SK-N-SH (cell line): ENCODE measurements at regions not wholly inside any gene's neighbourhood (a gene's known extent, or its start where the extent isn't known, plus 50 kb on each side); places are given as distances from the start of the nearest gene placed in this dataset.

Source experiments
- CTCF ChIA-PET: fragments of 300-600, 350-600 bp; formaldehyde crosslinking; extraction: SDS; loops from one replicate; lab custom pipeline; 2021; lab: Yijun Ruan, JAX
- POLR2A ChIA-PET: fragments of 350-600 bp; sonication (Branson Sonifier 250); formaldehyde crosslinking; extraction: SDS; loops from one replicate; lab custom pipeline; 2020; ENCODE audit warnings: antibody characterized with exemption, inconsistent platforms; lab: Yijun Ruan, JAX
- DNase-seq: peaks from one replicate; pipeline ENCODE4 v3.0.0; 2012
- H2AFZ ChIP-seq: fragments of 200-600 bp; sonication (generic); 2 replicates; pipeline ENCODE4 v1.8.1; 2016; ENCODE audit warnings: antibody characterized with exemption, mild to moderate bottlenecking, low read depth
- H3F3A ChIP-seq: fragments of 200-600 bp; sonication (generic); replicated peaks from 2 replicates; pipeline ENCODE3; 2016; ENCODE audit warnings: antibody characterized with exemption, mild to moderate bottlenecking; ENCODE audit not compliant: insufficient read depth
- H3K27ac ChIP-seq, 2 experiments: fragments of 200-500 bp in 1 of 2; fragments of 200-600 bp in 1 of 2; sonication (Bioruptor generic) in 1 of 2; sonication (generic), shearing (Covaris generic) in 1 of 2; 2 replicates each; pipeline versions ENCODE4 v1.5.1 to v1.6.1; 2014 to 2016; ENCODE audit warnings: low read depth in 2 of 2, inconsistent platforms in 1 of 2, low read length in 1 of 2, mild to moderate bottlenecking in 1 of 2, mixed read lengths in 1 of 2
- H3K27me3 ChIP-seq: fragments of 200-600 bp; sonication (generic), shearing (Covaris generic); 2 replicates; pipeline ENCODE4 v1.6.1; 2016; ENCODE audit warnings: mixed run types; ENCODE audit not compliant: insufficient read depth
- H3K36me3 ChIP-seq, 2 experiments: fragments of 200-500 bp in 1 of 2; fragments of 200-600 bp in 1 of 2; sonication (Bioruptor generic) in 1 of 2; sonication (generic) in 1 of 2; replicated peaks in 1 of 2; 2 replicates each; pipeline versions ENCODE3 to v1.5.1; 2014 to 2016; ENCODE audit warnings: low read length in 1 of 2, mild to moderate bottlenecking in 1 of 2; ENCODE audit not compliant: insufficient read depth in 2 of 2, control insufficient read depth in 1 of 2
- H3K4me1 ChIP-seq, 2 experiments: fragments of 200-500 bp in 1 of 2; fragments of 200-600 bp in 1 of 2; sonication (Bioruptor generic) in 1 of 2; sonication (generic), shearing (Covaris generic) in 1 of 2; 2 replicates each; pipeline versions ENCODE4 v1.5.1 to v1.6.1; 2014 to 2016; ENCODE audit warnings: low read depth in 1 of 2, low read length in 1 of 2, mixed run types in 1 of 2; ENCODE audit not compliant: insufficient read depth in 2 of 2, control insufficient read depth in 1 of 2
- H3K4me2 ChIP-seq: fragments of 200-600 bp; sonication (generic), shearing (Covaris generic); 2 replicates; pipeline ENCODE4 v1.6.1; 2017; ENCODE audit warnings: mixed run types
- H3K4me3 ChIP-seq, 2 experiments: fragments of 200-500 bp in 1 of 2; fragments of 200-600 bp in 1 of 2; sonication (Bioruptor generic) in 1 of 2; sonication (generic), shearing (Covaris generic) in 1 of 2; 2 replicates each; pipeline versions ENCODE4 v1.5.1 to v1.8.1; 2014 to 2016; ENCODE audit warnings: low read depth in 2 of 2, inconsistent platforms in 1 of 2, low read length in 1 of 2, mild to moderate bottlenecking in 1 of 2, mixed read lengths in 1 of 2, moderate library complexity in 1 of 2
- H3K79me2 ChIP-seq: fragments of 200-600 bp; sonication (generic); 2 replicates; pipeline ENCODE4 v1.8.1; 2017; ENCODE audit warnings: mild to moderate bottlenecking; ENCODE audit not compliant: insufficient read depth
- H3K9ac ChIP-seq: fragments of 200-600 bp; sonication (generic); 2 replicates; pipeline ENCODE4 v1.6.1; 2017; ENCODE audit warnings: mixed run types
- H3K9me2 ChIP-seq: fragments of 200-600 bp; sonication (generic); 2 replicates; pipeline ENCODE4 v1.6.1; 2017; ENCODE audit warnings: mixed run types
- H3K9me3 ChIP-seq: fragments of 200-600 bp; sonication (generic); 2 replicates; pipeline ENCODE4 v1.6.1; 2017; ENCODE audit warnings: mixed run types, mild to moderate bottlenecking, moderate library complexity
- H4K20me1 ChIP-seq: fragments of 200-600 bp; sonication (generic); 2 replicates; pipeline ENCODE4 v1.6.1; 2017; ENCODE audit warnings: mild to moderate bottlenecking, mixed run types; ENCODE audit not compliant: insufficient read depth
- EP300 ChIP-seq, 2 experiments: IDR thresholded peaks; 2 replicates each; pipeline versions ENCODE4 v1.4.0 to v1.6.1; 2012; ENCODE audit warnings: borderline replicate concordance in 1 of 2, low read depth in 1 of 2, low read length in 1 of 2
- GABPA ChIP-seq: IDR thresholded peaks from 2 replicates; pipeline ENCODE4 v1.4.0; 2012; ENCODE audit warnings: low read depth, mild to moderate bottlenecking
- GATA2 ChIP-seq: sonication (generic); formaldehyde crosslinking; IDR thresholded peaks from 2 replicates; pipeline ENCODE4 v1.5.0; 2020; ENCODE audit warnings: mild to moderate bottlenecking, missing genetic modification reagents
- JUND ChIP-seq: IDR thresholded peaks from 2 replicates; pipeline ENCODE4 v1.4.0; 2012
- MEF2A ChIP-seq: IDR thresholded peaks from 2 replicates; pipeline ENCODE4 v1.4.0; 2012; ENCODE audit warnings: low read depth, borderline replicate concordance
- NFIC ChIP-seq: IDR thresholded peaks from 2 replicates; pipeline ENCODE4 v1.4.0; 2012; ENCODE audit warnings: borderline replicate concordance
- POLR2AphosphoS5 ChIP-seq: IDR thresholded peaks from 2 replicates; pipeline ENCODE4 v1.6.1; 2012; ENCODE audit warnings: low read depth, low read length
- RCOR1 ChIP-seq: fragments of 150-350 bp; IDR thresholded peaks from 2 replicates; pipeline ENCODE4 v1.6.1; 2017; ENCODE audit warnings: antibody characterized with exemption, low read length
- RFX5 ChIP-seq: IDR thresholded peaks from 2 replicates; pipeline ENCODE4 v1.6.1; 2012; ENCODE audit warnings: mild to moderate bottlenecking, improper control_type of control experiment, low read length
- SIN3A ChIP-seq: IDR thresholded peaks from 2 replicates; pipeline ENCODE4 v1.6.1; 2012; ENCODE audit warnings: low read depth, mild to moderate bottlenecking, low read length, moderate library complexity, borderline replicate concordance
- SMC3 ChIP-seq: IDR thresholded peaks from 2 replicates; pipeline ENCODE4 v1.6.1; 2012; ENCODE audit warnings: low read depth, low read length, improper control_type of control experiment
- TAF1 ChIP-seq: IDR thresholded peaks from 2 replicates; pipeline ENCODE4 v1.6.1; 2012; ENCODE audit warnings: low read depth, mild to moderate bottlenecking, low read length, moderate library complexity, borderline replicate concordance
- TEAD4 ChIP-seq: IDR thresholded peaks from 2 replicates; pipeline ENCODE4 v1.4.0; 2012; ENCODE audit warnings: mild to moderate bottlenecking, borderline replicate concordance; ENCODE audit not compliant: insufficient read depth
- YY1 ChIP-seq: IDR thresholded peaks from 2 replicates; pipeline ENCODE4 v1.4.0; 2012; ENCODE audit warnings: low read depth, mild to moderate bottlenecking
- WGBS: methylation state at CpG from one replicate; pipeline ENCODE4 v1.1.6; 2017; ENCODE audit warnings: low lambda C conversion rate; 5-methylcytosine and 5-hydroxymethylcytosine counted together
- TF ChIP-seq, protein P1 (sequence below): IDR thresholded peaks from 2 replicates; pipeline ENCODE4; 2012
- TF ChIP-seq, protein P2 (sequence below): IDR thresholded peaks from 2 replicates; pipeline ENCODE4 v1.4.0; 2012; ENCODE audit warnings: low read depth, borderline replicate concordance
- TF ChIP-seq, protein P3 (sequence below): fragments of 200-600 bp; sonication (generic); IDR thresholded peaks from 2 replicates; pipeline ENCODE4 v1.6.1; 2017; ENCODE audit warnings: antibody characterized with exemption, mild to moderate bottlenecking, moderate library complexity

DNA sequence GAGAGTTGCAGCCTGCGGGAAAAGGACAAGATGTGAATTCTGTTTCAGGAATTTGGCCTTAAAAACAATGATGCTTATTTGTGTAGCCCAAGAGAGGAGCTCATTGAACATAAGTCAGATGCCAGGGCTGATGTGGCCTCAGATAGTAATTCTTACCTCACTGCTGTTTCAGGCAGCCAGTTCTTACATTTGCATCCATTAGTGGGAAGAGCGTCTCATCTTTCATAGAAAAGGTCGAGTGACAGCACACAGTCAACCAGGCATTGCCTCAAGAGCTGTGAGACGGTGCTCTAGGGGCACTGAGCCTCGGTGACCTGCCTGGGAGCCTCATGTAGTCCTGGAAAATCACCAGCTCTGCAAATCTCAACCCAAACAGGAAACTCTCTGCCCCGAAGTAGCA, 174.9 kb upstream of the FRG1 start:
- Histone ChIP-seq H3K27ac (no peak overlapping the region), H3K4me2 (no peak overlapping the region), H3K36me3 (no peaks in the 10 kb centered on the region), H3K9me3 (no peaks in the 10 kb centered on the region), H2AFZ (no peak overlapping the region), H4K20me1 (no peaks in the 10 kb centered on the region), H3K79me2 (no peaks in the 10 kb centered on the region), H3K9me2 (no peaks in the 10 kb centered on the region), H3K9ac (no peak overlapping the region), H3K4me3 (no peak overlapping the region), H3K4me1 (no peaks in the 10 kb centered on the region; a peak in 1 of 4 replicates), H3K27me3 (no peaks in the 10 kb centered on the region), H3F3A (no peaks in the 10 kb centered on the region)
- 20% methylated on average over 6 of the region's 6 CpGs for WGBS
- no peak for DNase-seq
- POLR2A ChIA-PET, result no interaction called here
- TF ChIP-seq YY1 (no peak), RFX5 (no peak), SMC3 (no peak), POLR2AphosphoS5 (no peak), SIN3A (no peak), MEF2A (no peak)
- CTCF ChIA-PET, result no interaction called here

DNA sequence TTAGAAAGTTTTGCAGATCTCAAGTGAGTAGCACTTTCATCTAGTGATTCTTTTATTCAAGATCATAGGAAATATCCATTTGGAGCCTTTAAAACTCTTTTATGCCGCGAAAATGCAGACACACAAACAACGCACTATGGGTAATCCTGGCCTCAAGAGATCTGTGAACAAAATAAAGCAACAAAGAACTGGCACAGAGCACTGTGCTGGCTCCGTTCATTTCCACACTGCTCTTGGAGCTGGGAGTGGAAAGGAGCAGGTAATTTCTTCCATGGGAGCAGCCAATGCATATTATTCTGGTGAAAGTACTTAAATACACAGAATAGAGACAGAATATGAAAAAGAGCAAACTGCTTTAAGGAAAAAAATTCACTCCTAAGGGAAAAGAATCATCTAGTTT, 172.7 kb upstream of the FRG1 start:
- no peaks in the 10 kb centered on the region for H3F3A ChIP-seq
- CTCF ChIA-PET, result interaction anchor here (1.2 kb wide), 1 partner anchor 25 kb away, joined by 6 read pairs; no protein-coding TSS in a partner anchor
- no peaks in the 10 kb centered on the region; a peak in 1 of 4 replicates for H3K4me1 ChIP-seq
- no peak overlapping the region for H3K4me3 ChIP-seq
- H3K9me3 ChIP-seq, result no peaks in the 10 kb centered on the region
- no peak overlapping the region for H3K4me2 ChIP-seq
- DNase-seq, result no peak
- no peaks in the 10 kb centered on the region for H3K36me3 ChIP-seq
- no peak overlapping the region for H3K9ac ChIP-seq
- POLR2A ChIA-PET, result no interaction called here
- no peak overlapping the region for H2AFZ ChIP-seq
- TF ChIP-seq NFIC (no peak), GATA2 (CRISPR knock-in tag) (no peak), GABPA (no peak), TAF1 (no peak)
- TF ChIP-seq, protein P1, sequence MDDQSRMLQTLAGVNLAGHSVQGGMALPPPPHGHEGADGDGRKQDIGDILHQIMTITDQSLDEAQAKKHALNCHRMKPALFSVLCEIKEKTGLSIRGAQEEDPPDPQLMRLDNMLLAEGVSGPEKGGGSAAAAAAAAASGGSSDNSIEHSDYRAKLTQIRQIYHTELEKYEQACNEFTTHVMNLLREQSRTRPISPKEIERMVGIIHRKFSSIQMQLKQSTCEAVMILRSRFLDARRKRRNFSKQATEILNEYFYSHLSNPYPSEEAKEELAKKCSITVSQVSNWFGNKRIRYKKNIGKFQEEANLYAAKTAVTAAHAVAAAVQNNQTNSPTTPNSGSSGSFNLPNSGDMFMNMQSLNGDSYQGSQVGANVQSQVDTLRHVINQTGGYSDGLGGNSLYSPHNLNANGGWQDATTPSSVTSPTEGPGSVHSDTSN, result no peak
- no peaks in the 10 kb centered on the region for H3K27me3 ChIP-seq
- WGBS, result 46% methylated on average over 4 of the region's 4 CpGs
- H4K20me1 ChIP-seq, result no peaks in the 10 kb centered on the region
- H3K27ac ChIP-seq, result no peak overlapping the region
- H3K9me2 ChIP-seq, result no peaks in the 10 kb centered on the region
- H3K79me2 ChIP-seq, result no peaks in the 10 kb centered on the region

DNA sequence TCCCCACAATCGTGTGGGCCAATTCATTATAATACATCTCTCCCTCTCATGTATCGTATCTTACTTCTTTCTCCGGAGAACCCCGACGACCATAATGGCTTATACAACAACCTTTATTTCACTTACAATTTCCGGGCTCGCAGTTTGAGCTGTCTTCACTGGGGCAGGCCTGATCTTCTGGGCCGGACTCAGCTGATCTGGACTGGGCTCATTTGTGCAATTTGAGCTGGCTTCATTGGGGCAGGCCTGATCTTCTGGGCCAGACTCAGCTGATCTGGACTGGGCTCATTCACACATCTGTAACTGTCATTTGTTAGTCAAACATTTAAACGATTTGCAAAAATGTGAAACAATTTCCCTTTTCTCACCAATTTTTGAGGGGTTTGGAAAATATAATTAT, 171.5 kb upstream of the FRG1 start:
- Histone ChIP-seq H3K27ac (no peak overlapping the region), H4K20me1 (no peaks in the 10 kb centered on the region), H3K9me2 (no peaks in the 10 kb centered on the region), H3K4me2 (no peak overlapping the region), H3K27me3 (no peaks in the 10 kb centered on the region), H3K9ac (no peak overlapping the region), H3K79me2 (no peaks in the 10 kb centered on the region), H3F3A (no peaks in the 10 kb centered on the region), H2AFZ (no peak overlapping the region), H3K36me3 (no peaks in the 10 kb centered on the region), H3K4me3 (no peak overlapping the region), H3K4me1 (no peaks in the 10 kb centered on the region; a peak in 1 of 4 replicates), H3K9me3 (no peaks in the 10 kb centered on the region)
- ChIA-PET CTCF (no interaction called here), POLR2A (no interaction called here)
- WGBS, result 45% methylated on average over 9 of the region's 9 CpGs
- TF ChIP-seq TEAD4 (no peak), SMC3 (no peak), YY1 (no peak), JUND (no peak), EP300 (IDR thresholded peaks at IDR 0.05; ENCODE audit: borderline replicate concordance in 1 of 2, low read depth in 1 of 2, low read length in 1 of 2) (no peak), RCOR1 (no peak), MEF2A (no peak), GATA2 (CRISPR knock-in tag) (no peak), SIN3A (no peak)
- TF ChIP-seq, protein P2, sequence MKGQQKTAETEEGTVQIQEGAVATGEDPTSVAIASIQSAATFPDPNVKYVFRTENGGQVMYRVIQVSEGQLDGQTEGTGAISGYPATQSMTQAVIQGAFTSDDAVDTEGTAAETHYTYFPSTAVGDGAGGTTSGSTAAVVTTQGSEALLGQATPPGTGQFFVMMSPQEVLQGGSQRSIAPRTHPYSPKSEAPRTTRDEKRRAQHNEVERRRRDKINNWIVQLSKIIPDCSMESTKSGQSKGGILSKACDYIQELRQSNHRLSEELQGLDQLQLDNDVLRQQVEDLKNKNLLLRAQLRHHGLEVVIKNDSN, result no peak
- TF ChIP-seq, protein P1, result no peak
- TF ChIP-seq, protein P3, sequence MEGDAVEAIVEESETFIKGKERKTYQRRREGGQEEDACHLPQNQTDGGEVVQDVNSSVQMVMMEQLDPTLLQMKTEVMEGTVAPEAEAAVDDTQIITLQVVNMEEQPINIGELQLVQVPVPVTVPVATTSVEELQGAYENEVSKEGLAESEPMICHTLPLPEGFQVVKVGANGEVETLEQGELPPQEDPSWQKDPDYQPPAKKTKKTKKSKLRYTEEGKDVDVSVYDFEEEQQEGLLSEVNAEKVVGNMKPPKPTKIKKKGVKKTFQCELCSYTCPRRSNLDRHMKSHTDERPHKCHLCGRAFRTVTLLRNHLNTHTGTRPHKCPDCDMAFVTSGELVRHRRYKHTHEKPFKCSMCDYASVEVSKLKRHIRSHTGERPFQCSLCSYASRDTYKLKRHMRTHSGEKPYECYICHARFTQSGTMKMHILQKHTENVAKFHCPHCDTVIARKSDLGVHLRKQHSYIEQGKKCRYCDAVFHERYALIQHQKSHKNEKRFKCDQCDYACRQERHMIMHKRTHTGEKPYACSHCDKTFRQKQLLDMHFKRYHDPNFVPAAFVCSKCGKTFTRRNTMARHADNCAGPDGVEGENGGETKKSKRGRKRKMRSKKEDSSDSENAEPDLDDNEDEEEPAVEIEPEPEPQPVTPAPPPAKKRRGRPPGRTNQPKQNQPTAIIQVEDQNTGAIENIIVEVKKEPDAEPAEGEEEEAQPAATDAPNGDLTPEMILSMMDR, result no peak
- no peak for DNase-seq
